NB4 (cell line): ENCODE measurements at regions not wholly inside any gene's neighbourhood (a gene's known extent, or its start where the extent isn't known, plus 50 kb on each side); places are given as distances from the start of the nearest gene placed in this dataset.

Source experiments
- DNase-seq: peaks from one replicate; pipeline ENCODE4 v3.0.0; 2010; ENCODE audit warnings: low read depth
- H3K4me3 ChIP-seq: one replicate; pipeline ENCODE4 v1.5.1; 2011; ENCODE audit warnings: mild to moderate bottlenecking, low read depth, low read length, moderate library complexity
- MYC ChIP-seq: IDR thresholded peaks from 2 replicates; pipeline ENCODE4 v1.6.1; 2011; ENCODE audit warnings: low read depth, low read length
- POLR2A ChIP-seq: IDR thresholded peaks from 2 replicates; pipeline ENCODE4 v1.6.1; 2011; ENCODE audit warnings: mild to moderate bottlenecking; ENCODE audit not compliant: insufficient read length; ENCODE audit errors: extremely low read depth
- TF ChIP-seq, protein P1 (sequence below): IDR thresholded peaks from 2 replicates; pipeline ENCODE4 v1.6.1; 2011; ENCODE audit warnings: low read depth, low read length
- TF ChIP-seq, protein P2 (sequence below): IDR thresholded peaks from one replicate; pipeline ENCODE4 v1.5.1; 2012; ENCODE audit warnings: low read depth, low read length

DNA sequence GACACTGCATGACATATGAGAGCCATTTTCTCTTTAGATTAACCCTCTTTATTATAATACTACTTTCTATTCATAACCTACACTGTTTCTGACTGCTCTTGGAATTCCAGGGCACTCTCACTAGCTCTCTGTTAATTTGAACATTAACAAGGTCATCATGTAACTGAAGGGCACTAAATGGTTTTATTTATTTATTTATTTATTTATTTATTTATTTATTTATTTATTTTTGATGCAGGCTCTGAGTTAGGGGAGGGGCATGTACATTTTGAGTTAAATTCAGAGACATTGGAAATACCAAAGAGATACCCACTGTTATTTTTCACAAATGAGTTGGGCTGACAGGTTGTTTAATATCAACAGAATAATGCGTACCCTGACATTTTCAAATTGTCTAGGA lies 1038.7 kb upstream of the NRXN1 start:
- no peak for DNase-seq
- no peak overlapping the region for H3K4me3 ChIP-seq
- TF ChIP-seq, protein P1, sequence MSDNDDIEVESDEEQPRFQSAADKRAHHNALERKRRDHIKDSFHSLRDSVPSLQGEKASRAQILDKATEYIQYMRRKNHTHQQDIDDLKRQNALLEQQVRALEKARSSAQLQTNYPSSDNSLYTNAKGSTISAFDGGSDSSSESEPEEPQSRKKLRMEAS, result no peak
- TF ChIP-seq, protein P2, sequence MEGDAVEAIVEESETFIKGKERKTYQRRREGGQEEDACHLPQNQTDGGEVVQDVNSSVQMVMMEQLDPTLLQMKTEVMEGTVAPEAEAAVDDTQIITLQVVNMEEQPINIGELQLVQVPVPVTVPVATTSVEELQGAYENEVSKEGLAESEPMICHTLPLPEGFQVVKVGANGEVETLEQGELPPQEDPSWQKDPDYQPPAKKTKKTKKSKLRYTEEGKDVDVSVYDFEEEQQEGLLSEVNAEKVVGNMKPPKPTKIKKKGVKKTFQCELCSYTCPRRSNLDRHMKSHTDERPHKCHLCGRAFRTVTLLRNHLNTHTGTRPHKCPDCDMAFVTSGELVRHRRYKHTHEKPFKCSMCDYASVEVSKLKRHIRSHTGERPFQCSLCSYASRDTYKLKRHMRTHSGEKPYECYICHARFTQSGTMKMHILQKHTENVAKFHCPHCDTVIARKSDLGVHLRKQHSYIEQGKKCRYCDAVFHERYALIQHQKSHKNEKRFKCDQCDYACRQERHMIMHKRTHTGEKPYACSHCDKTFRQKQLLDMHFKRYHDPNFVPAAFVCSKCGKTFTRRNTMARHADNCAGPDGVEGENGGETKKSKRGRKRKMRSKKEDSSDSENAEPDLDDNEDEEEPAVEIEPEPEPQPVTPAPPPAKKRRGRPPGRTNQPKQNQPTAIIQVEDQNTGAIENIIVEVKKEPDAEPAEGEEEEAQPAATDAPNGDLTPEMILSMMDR, result no peak
- TF ChIP-seq MYC (no peak), POLR2A (no peak)

DNA sequence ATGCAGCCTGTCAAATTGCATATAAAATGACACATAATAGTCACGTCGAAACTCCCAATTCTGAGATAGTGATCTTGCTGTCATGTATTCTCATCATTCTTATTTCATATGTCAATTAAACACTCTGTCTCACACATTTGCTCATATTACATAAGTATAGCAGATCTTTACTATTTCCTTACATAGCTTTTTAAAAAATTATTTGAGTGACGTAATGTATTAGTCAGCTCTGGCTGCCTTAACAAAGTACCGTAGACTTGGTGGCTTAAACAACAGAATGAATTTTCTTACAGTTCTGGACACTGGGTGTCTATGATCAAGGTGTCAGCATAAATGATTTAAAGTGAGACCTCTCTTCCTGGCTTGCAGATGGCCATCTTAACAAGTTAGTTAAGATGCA lies 1032.3 kb upstream of the NRXN1 start:
- TF ChIP-seq, protein P1, result no peak
- TF ChIP-seq MYC, result no peak
- H3K4me3 ChIP-seq, result no peak overlapping the region
- DNase-seq, result no peak

DNA sequence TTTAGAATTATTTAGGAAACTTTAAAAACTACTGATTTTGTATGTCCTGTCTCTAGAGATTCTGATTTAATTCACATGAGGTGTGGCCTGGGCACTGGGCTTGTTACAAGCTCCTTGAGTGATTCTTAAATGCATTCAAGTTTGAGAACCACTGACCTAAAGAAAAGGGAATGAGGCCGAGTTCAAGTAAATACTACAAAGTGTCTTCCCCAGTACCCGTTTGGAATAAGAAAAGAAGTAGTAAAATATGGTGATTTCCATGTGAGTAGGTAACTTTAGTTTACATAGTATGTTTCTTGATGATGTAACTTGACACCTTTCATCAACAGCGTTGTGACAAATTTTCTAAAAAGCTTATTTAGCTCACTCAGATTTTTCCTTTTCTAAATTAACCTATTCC lies 1022.9 kb upstream of the NRXN1 start:
- DNase-seq, result no peak
- TF ChIP-seq, protein P2, result no peak
- TF ChIP-seq MYC (no peak), POLR2A (no peak)
- TF ChIP-seq, protein P1, result no peak
- H3K4me3 ChIP-seq, result no peak overlapping the region

DNA sequence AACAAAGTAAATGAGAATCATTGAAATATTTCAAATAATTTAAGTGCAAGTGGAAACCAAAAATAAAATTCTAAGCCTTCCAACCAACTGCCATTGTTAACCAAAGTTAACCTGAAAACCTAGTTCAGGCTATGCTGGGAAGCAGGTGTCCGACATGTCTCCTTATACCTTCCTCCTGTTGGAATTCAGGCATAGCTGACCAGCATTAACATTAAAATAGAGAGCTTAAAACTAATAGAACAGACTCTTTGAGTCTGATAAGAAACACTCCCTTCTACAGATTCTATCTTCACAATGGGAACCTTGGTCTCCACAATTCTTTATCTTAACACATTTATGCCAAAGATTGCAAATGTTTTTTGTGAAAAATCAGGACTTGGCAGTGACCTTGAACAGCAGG lies 1004.9 kb upstream of the NRXN1 start:
- no peak for DNase-seq
- TF ChIP-seq, protein P1, result no peak
- no peak for TF ChIP-seq MYC
- TF ChIP-seq POLR2A, result no peak
- TF ChIP-seq, protein P2, result no peak
- no peak overlapping the region for H3K4me3 ChIP-seq

DNA sequence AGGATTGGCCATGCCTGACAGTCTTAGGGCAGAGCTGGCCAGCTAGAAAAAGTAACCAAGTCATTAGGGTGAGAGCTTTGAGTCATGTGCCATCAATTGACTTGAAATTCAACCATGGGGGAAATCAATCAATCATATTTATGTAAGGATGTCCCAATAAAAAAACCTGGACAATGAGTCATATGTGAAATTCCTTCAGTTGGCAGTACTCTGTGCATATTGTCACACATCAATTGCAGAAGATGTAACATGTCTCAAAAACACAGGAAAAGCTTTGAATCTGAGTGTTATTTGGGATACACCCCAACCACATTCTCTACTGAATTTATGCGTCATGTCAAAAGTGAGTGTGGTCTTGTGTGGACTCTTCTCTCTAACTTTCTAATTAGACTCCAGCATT lies 1004.1 kb upstream of the NRXN1 start:
- no peak for DNase-seq
- H3K4me3 ChIP-seq, result no peak overlapping the region
- TF ChIP-seq MYC (no peak), POLR2A (no peak)
- TF ChIP-seq, protein P2, result no peak
- TF ChIP-seq, protein P1, result no peak

DNA sequence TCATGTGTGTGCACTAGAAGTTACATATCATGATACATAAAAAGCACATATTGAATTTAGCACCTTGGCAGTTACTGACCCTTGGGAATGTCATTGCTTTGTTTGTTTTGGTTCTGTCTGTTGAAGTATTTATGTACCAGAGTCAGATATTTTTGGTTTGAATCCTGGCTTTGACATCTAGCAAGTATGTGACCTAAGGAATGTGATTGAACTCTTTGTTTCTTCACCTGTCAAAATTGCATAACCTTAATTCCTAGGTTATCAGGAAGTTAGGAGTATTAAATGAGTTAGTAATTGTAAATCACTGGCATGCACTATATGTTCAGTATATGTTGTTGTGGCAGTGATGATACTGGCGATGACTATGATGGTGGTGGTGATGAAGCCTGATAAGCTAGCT lies 1003.5 kb upstream of the NRXN1 start:
- TF ChIP-seq POLR2A (no peak), MYC (no peak)
- no peak for DNase-seq
- no peak overlapping the region for H3K4me3 ChIP-seq

DNA sequence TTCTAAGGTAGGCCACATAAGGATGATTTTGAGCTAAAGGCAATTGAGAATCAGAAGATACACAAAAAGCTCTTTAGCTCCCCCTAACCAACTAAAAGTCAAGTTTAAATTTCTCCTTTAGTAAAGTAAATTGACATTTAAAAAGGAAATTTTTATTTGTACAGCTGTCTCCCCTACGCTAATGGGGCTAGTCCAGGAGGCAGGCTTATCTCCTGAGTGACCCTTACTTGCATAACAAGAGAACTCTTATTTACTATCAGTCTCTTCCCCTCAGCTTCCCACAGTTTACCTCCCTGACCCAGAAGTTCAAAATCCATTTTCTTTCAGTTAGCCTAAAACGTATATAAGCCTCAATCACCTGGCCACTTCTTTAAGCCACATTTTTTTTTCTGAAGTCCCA lies 1002.8 kb upstream of the NRXN1 start:
- no peak for TF ChIP-seq MYC
- TF ChIP-seq POLR2A, result no peak
- H3K4me3 ChIP-seq, result no peak overlapping the region
- no peak for DNase-seq
